ENCODE measurements at regions not wholly inside any gene's neighbourhood (a gene's known extent, or its start where the extent isn't known, plus 50 kb on each side); places are given as distances from the start of the nearest gene placed in this dataset.
"Not testable (repeated sequence)": the region's sequence is repeated elsewhere in the genome, so short reads cannot be mapped to it uniquely, and the experiment has no call there.

DNA sequence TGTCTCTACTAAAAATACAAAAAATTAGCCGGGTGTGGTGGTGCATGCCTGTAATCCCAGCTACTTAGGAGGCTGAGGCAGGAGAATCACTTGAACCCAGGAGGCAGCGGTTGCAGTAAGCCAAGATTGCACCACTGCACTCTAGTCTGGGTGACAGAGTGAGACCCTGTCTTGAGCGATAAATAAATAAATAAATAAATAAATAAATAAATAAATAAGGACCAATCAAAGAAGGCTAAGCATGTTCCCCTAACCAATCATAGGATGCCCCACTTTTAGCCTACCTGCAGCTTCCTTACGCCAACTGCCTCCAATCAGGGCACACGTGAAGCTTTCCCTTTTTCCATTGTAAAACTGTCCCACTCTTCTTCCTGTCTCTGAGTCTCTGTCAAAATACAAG is 74.2 kb upstream of the ELAC2 start:
- not testable (repeated sequence) for H3K4me3 Mint-ChIP-seq; H3K27ac Mint-ChIP-seq; H3K36me3 Mint-ChIP-seq; DNase-seq; H3K27me3 Mint-ChIP-seq; H3K9me3 Mint-ChIP-seq; H3K4me1 Mint-ChIP-seq; ATAC-seq (replicated peaks)

DNA sequence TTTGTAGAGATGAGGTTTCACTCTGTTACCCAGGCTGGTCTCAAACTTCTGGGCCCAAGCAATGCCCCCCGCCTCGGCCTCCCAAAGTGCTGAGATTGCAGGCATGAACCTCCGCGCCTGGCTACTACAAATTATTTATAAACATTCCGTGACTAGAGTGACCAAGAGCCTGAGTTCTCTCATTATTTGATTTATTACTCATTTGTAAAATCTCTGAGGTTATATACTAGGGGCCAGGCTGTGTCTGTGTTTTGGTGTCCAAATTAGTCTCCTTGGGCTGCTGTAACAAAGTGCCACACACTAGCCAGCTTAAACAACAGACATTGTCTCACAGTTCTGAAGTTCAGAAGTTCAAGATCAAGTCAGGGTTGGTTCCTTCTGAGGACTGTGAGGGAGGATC is 70.8 kb upstream of the ELAC2 start:
- H3K4me1 Mint-ChIP-seq = peaks cover 0 to 2% of the 10 kb centered on the region in 2 donors
- no peak for DNase-seq
- H3K4me3 Mint-ChIP-seq = no peak overlapping the region
- H3K36me3 Mint-ChIP-seq = no peaks in the 10 kb centered on the region
- peaks cover 0 to 8% of the 10 kb centered on the region in 2 donors for H3K27me3 Mint-ChIP-seq
- H3K27ac Mint-ChIP-seq = no peak overlapping the region
- H3K9me3 Mint-ChIP-seq = peaks cover 0 to 4% of the 10 kb centered on the region in 2 donors
- no peak for ATAC-seq (replicated peaks)

DNA sequence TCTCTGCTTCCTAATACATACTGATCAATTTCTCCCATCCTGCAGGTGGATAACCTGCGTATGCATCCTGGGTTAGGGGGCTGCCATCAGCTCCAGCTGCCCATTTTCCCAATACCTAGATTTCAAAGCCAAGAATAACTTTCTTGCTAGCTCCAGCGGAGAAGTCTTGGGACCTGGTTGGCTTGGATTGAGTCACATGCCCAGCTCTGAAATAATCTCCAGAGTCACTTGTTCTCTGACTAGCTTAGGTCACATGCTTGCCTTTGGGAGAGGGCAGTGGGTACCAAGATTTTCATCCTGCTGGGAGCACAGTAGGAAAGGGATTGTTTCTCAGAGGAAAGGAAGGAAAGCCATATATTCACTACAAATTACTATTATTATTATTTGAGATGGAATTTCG is 70.0 kb upstream of the ELAC2 start:
- DNase-seq = no peak
- H3K4me1 Mint-ChIP-seq = peaks cover 0 to 2% of the 10 kb centered on the region in 2 donors
- H3K9me3 Mint-ChIP-seq = peaks cover 2 to 6% of the 10 kb centered on the region in 2 donors
- H3K36me3 Mint-ChIP-seq = no peaks in the 10 kb centered on the region
- H3K27ac Mint-ChIP-seq = no peak overlapping the region
- no peak overlapping the region for H3K4me3 Mint-ChIP-seq
- ATAC-seq (replicated peaks) = no peak
- peaks cover 0 to 13% of the 10 kb centered on the region in 2 donors for H3K27me3 Mint-ChIP-seq

DNA sequence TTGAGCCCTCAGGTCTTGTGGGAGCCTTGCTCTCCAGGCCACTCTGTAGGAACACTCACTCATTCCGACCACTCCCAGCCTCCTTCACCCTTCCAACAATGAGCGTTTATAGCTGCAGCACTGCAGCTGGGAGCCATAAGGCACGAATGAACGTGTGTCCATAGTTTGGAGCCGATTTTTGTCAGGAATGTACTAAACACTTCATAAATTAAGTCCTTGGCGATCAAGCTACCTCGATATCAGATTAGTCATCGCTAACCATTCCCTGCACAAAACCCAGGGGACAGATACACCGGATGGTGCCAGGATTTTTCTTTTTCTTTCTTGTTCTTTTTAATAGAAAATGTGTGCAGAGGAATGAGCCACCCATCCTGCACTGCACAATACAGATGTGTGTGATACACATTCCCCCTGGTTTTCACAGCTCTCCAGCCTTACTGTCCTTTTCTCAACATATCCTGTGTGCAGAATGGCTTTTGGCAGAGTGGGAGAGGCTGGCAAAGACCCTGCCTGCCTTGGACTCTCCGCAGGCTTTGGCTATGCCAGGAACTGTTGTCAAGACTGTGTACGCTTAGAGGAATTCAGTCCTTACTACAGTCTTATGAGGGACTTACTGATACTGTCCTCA is 68.4 kb upstream of the ELAC2 start:
- Mint-ChIP-seq H3K27ac (no peak overlapping the region), H3K4me1 (peaks cover 0 to 2% of the 10 kb centered on the region in 2 donors), H3K27me3 (peaks cover 5 to 15% of the 10 kb centered on the region in 2 donors), H3K9me3 (peaks cover 4 to 11% of the 10 kb centered on the region in 2 donors), H3K36me3 (no peaks in the 10 kb centered on the region), H3K4me3 (no peak overlapping the region)
- no peak for ATAC-seq (replicated peaks)
- no peak for DNase-seq

DNA sequence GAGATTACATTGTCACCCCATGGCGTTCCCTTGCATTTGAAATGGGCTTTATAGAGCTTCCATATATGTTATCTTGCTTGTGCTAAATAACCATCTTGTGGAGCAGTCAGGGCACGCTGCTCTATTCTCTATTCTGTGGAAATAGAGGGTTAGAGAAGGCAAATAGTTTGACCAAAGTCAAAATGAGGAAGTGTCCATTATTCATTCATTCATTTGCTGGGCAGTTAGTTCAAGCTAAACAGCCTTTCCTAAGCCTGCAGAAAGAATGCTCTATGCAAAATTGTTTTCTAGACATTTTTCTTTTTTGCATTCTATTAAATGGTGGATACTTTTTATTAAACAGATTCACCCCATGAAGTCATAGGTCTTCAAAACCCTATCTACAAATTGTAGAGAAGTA is 67.8 kb upstream of the ELAC2 start:
- H3K4me3 Mint-ChIP-seq = no peak overlapping the region
- no peaks in the 10 kb centered on the region for H3K36me3 Mint-ChIP-seq
- H3K4me1 Mint-ChIP-seq = peaks cover 0 to 2% of the 10 kb centered on the region in 2 donors
- peaks cover 4 to 11% of the 10 kb centered on the region in 2 donors for H3K9me3 Mint-ChIP-seq
- no peak overlapping the region for H3K27ac Mint-ChIP-seq
- ATAC-seq (replicated peaks) (no peak), DNase-seq (no peak)
- peaks cover 6 to 15% of the 10 kb centered on the region in 2 donors for H3K27me3 Mint-ChIP-seq

DNA sequence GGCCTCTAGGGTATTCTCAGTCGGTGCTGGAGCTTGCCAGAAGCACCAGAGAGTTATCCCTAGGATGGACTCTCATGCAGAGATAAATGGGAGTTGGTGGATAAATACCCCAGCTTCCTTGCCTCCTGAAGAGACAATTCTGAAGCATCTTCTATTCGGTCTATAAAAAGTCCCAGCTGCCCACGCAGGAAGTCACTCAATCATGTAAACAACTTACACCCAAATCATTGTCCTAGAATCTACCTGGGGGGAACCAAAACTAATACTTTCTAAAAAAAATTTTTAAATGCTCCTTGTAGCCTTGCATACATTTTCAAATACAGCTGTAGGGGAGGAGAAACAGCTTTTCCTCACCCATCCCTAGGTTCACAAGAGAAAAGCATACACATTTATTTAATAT is 66.6 kb upstream of the ELAC2 start:
- H3K27me3 Mint-ChIP-seq = peaks cover 6 to 18% of the 10 kb centered on the region in 2 donors
- no peak overlapping the region for H3K4me3 Mint-ChIP-seq

DNA sequence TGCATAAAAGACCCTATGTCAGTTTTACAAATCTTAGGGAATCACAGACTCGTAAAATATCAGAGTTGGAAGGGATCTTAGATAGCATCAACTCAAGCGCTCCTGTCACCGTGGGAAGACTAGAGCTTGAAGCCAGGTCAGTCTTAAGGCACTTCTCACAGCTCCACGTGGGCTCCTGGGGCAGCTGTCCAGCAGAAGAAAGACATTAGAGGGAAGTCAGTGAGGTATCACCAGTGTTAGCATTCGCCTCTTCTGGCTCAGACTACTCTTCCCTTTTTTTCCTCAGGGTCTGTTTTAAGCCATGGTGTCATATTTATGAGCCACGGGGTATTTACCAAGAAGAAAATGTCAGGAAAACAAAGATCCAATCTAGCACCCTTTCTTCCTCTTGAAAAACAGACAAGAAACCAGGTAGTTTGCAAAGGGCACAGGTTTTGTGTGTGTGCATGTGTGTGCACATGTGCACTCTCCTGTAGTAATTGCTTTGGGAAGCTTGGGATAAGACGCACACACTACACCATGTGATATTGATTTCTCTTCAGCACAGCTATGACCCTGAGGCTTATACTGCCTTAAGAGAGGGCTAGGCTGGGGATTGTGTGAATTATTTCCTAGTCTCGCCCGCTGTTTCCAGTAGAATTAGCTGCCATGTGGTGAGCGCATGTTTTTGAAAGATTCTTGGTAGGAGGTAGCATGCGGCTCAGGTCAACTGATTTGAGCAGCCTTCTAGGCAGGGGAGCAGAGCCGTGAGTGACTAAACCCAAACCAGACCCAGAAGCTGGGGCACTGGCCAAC is 61.0 kb upstream of the ELAC2 start:
- Mint-ChIP-seq H3K36me3 (no peaks in the 10 kb centered on the region), H3K27me3 (peaks cover 6 to 9% of the 10 kb centered on the region in 2 donors), H3K9me3 (peaks cover 4 to 8% of the 10 kb centered on the region in 2 donors), H3K27ac (no peak overlapping the region), H3K4me1 (no peaks in the 10 kb centered on the region), H3K4me3 (no peak overlapping the region)
- DNase-seq = no peak
- ATAC-seq (replicated peaks) = no peak

More for the DNA sequence above, 66.6 kb upstream of the ELAC2 start:
- ATAC-seq (replicated peaks) = no peak
- H3K9me3 Mint-ChIP-seq = peaks cover 4 to 11% of the 10 kb centered on the region in 2 donors
- DNase-seq = no peak
- H3K27ac Mint-ChIP-seq = no peak overlapping the region
- H3K36me3 Mint-ChIP-seq = no peaks in the 10 kb centered on the region
- peaks cover 0 to 2% of the 10 kb centered on the region in 2 donors for H3K4me1 Mint-ChIP-seq

DNA sequence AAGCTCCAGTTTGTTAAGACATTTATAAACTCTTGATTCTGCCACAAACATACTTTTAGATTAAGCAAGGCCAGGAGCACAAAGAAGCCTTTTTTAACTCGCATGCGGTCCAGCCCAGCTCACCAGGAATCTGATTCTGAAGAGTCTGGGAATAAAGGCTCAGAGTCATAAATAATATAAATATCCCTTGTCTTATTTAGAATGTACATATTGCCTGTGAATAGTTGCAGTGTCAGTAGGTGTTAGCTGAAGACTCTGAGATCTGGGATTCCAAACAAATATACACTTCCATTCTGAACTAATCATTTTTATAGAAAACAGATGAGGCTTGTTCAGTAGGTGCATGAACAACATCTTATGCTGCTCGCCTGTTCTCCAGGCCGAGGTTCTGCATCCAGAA is 59.1 kb upstream of the ELAC2 start:
- DNase-seq = no peak
- Mint-ChIP-seq H3K27me3 (peaks cover 3 to 6% of the 10 kb centered on the region in 2 donors), H3K4me3 (no peak overlapping the region), H3K36me3 (no peaks in the 10 kb centered on the region), H3K27ac (no peak overlapping the region), H3K4me1 (no peaks in the 10 kb centered on the region), H3K9me3 (no peaks in the 10 kb centered on the region)
- ATAC-seq (replicated peaks) = no peak

DNA sequence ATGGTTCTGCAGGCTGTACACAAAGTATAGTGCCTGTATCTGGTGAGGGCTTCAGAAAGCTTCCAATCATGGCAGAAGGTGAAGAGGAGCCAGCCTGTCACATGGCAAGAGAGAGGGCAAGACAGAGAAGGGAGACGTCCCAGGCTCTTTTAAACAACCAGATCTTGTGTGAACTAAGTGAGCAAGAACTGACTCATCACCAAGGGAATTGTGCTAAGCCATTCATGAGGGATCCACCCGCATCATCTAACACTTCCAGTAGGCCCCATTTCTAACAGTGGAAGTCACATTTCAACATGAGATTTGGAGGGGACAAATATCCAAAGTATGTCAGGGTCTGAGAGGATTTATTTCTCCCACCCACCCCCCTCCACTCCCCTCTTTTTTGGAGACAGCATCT is 56.2 kb upstream of the ELAC2 start:
- Mint-ChIP-seq H3K4me3 (no peak overlapping the region), H3K27me3 (no peaks in the 10 kb centered on the region), H3K4me1 (no peaks in the 10 kb centered on the region), H3K27ac (no peak overlapping the region), H3K9me3 (no peaks in the 10 kb centered on the region), H3K36me3 (no peaks in the 10 kb centered on the region)
- ATAC-seq (replicated peaks) (no peak), DNase-seq (no peak)

DNA sequence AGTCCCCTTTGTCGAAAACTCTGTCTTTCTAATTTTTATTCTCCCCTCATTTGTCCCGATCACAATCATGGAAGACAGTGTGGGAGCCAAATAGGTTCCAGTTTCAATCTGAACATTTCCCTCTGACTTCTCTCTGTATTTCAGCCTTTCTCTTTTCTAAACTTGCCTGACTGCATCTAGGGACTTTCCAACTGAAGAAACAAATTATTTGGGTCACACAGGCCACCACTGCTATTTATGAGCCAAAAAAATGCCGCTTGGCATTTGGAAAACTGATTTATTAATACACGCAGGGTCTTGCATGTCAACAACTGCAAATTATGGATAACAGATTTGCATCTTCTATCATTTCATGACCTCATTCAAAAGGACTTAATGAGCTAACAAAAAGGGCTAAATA is 55.2 kb upstream of the ELAC2 start:
- ATAC-seq (replicated peaks) = no peak
- no peak overlapping the region for H3K4me3 Mint-ChIP-seq
- no peaks in the 10 kb centered on the region for H3K27me3 Mint-ChIP-seq
- no peaks in the 10 kb centered on the region for H3K36me3 Mint-ChIP-seq
- H3K27ac Mint-ChIP-seq = no peak overlapping the region
- H3K9me3 Mint-ChIP-seq = peaks cover under 1 to 1% of the 10 kb centered on the region in 2 donors
- no peaks in the 10 kb centered on the region for H3K4me1 Mint-ChIP-seq
- no peak for DNase-seq

DNA sequence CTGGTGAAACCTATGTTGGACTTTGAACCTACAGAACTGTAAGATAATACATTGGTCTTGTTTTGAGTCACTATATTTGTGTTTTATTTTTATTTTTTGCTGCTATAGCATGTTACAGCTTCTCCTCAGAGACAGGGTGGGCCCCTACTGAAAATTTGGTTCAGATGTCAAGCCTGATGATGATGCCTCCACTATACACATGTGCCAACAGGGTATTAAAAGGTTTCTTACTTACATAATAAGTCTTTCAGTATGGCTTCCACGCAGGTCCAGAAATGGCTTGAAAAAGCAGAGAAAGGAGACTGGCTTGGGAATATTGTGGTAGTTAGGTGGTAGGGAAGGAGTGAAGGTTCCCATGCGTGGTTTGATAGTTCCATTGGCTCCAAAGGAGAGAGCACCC is 52.9 kb upstream of the ELAC2 start:
- ATAC-seq (replicated peaks) (no peak), DNase-seq (no peak)
- Mint-ChIP-seq H3K27ac (no peak overlapping the region), H3K27me3 (peaks cover 0 to under 1% of the 10 kb centered on the region in 2 donors), H3K36me3 (no peaks in the 10 kb centered on the region), H3K4me3 (no peak overlapping the region), H3K4me1 (no peaks in the 10 kb centered on the region), H3K9me3 (peaks cover 3 to 4% of the 10 kb centered on the region in 2 donors)

DNA sequence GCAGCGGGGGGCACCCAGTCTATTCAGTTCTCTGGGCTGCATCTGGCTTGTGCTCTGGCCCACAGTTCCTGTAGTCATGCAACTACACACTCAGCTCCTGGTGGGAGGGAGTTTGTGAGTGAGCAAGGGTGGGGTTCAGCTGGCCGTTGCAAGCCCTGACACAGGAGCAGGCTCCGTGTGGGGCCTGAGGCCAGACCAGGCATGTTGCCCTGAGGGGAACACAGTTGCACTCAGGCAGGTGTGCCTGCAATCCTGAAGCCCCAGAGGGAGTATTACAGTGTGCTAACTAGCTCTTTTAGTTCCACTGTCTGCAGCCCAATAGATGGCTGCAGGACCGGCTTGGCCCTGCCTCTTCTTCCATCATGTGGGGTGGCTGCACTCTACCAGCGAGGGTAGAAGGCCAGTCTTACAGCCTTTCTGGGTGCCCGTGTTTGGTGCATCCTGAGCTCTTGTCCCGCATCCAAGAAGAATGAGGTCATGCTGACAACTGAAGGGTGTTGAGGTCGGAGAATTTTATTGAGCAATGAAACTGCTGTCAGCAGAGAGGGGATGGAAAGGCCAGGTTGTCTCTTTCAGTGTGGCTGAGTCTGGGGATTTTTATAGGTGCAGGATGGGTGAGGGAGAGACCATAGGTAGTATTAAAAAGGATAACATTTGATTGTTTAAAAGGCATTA is 49.9 kb upstream of the ELAC2 start:
- H3K27ac Mint-ChIP-seq = no peak overlapping the region
- DNase-seq (no peak), ATAC-seq (replicated peaks) (no peak)
- peaks cover 6 to 7% of the 10 kb centered on the region in 2 donors for H3K27me3 Mint-ChIP-seq
- H3K9me3 Mint-ChIP-seq = peaks cover 3 to 4% of the 10 kb centered on the region in 2 donors
- H3K36me3 Mint-ChIP-seq = no peaks in the 10 kb centered on the region
- no peak overlapping the region for H3K4me3 Mint-ChIP-seq
- no peaks in the 10 kb centered on the region for H3K4me1 Mint-ChIP-seq

Measured in stimulated activated naive B cell treated with anti-CD40 and anti-IgM and Interleukin-4, amounts not matched to agents 10 μg/mL and 1 μg/mL and 100 μg/mL, for 72 hours (primary cell).